ENCODE measurements at regions not wholly inside any gene's neighbourhood (a gene's known extent, or its start where the extent isn't known, plus 50 kb on each side); places are given as distances from the start of the nearest gene placed in this dataset.
A peak's percentile ranks its signal among the peaks of the same experiment; 100 is the strongest.

DNA sequence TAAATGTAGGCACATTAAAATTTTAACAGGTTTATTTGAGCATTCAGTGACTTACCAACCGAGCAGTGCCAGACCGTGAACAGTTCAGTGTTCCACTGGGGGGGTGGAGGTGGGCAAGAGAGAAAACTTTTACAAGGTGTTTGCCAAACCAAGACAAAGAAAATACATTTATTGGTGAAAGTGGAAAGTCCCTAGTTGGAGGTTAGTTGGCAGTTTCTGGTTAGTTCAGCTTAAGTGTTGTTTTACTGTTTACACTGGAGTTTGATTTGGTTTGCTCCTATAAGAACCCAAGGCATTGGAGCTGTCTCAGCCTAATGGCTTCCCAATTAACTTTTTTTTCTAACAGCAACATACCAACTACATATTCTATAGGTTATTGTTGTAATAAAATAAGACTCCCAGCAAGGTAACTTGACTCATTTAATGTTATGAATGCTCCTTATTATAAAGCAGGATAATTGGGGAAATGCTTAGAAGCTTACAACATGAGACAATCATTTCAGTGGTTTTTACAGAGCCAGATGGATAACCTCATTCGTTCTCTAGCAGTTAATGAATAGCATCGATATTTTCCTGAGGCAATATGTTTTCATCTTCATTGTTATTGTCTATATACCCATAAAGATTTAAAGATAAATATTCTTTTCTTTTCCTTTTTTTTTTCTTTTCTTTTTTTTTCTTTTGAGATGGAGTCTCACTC, 115.8 kb downstream of the ETNK1 start:
- H3K4me3 ChIP-seq (ENCODE audit: low read depth, low read length) = no peak overlapping the region
- DNase-seq (ENCODE audit: low read depth, low spot score) = peak; percentile 5
- in situ Hi-C loops (cut with HindIII; ENCODE audit: low sequenced_read_pairs) = no loop called here
- no peak for TF ChIP-seq CTCF (IDR thresholded peaks at IDR 0.05; ENCODE audit: low read depth, low read length)

- in situ Hi-C loops (cut with HindIII; ENCODE audit: low sequenced_read_pairs) = no loop called here
- no peak for TF ChIP-seq CTCF (IDR thresholded peaks at IDR 0.05; ENCODE audit: low read depth, low read length)
Measured at GRCh38 chr12:22743700-22744099, 118.7 kb downstream of the ETNK1 start.

DNA sequence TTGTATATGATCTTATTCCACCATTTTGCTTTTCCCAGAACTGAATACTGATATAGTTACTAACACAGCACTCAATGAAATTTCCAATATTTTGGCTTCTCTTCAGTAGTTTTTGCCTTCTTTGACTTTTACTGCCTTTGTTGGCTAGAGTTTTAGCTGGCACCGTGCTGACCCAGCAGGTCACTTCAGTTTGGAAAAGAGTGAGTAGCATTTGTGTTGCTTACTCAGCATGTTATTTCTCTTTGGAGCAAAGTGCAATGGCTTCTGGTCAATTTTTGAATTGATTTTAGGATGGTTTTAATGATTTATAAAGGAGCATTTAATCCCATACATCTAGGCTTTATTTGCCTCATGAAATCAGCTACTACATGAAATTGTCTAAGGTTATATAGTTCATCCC, 119.2 kb downstream of the ETNK1 start:
- in situ Hi-C loops (cut with HindIII; ENCODE audit: low sequenced_read_pairs) = no loop called here
- no peak for TF ChIP-seq CTCF (IDR thresholded peaks at IDR 0.05; ENCODE audit: low read depth, low read length)

More at GRCh38 chr12:22743700-22744099, 118.7 kb downstream of the ETNK1 start:
- no peak overlapping the region for H3K4me3 ChIP-seq (ENCODE audit: low read depth, low read length)
- no peak for DNase-seq (ENCODE audit: low read depth, low spot score)

DNA sequence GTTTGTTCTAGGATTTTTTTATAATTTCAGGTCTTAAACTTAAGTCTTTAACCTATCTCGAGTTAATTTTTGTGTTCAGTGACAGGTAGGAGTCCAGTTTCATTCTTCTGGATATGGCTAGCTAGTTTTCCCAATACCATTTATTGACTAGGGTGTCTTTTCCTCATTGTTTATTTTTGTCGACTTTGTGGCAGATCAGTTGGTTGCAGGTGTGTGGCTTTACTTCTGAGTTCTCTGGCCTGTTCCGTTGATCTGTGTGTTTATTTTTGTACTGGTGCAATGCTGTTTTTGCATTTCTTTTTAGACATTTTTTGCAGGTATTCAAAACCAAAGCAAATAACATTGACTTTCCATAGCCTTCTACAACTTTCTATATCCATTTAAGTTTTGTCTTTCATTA, 121.7 kb downstream of the ETNK1 start:
- no peak for DNase-seq (ENCODE audit: low read depth, low spot score)
- in situ Hi-C loops (cut with HindIII; ENCODE audit: low sequenced_read_pairs) = no loop called here
- no peak overlapping the region for H3K4me3 ChIP-seq (ENCODE audit: low read depth, low read length)
- no peak for TF ChIP-seq CTCF (IDR thresholded peaks at IDR 0.05; ENCODE audit: low read depth, low read length)

More for the DNA sequence above, 119.2 kb downstream of the ETNK1 start:
- DNase-seq (ENCODE audit: low read depth, low spot score) = no peak
- H3K4me3 ChIP-seq (ENCODE audit: low read depth, low read length) = no peak overlapping the region

DNA sequence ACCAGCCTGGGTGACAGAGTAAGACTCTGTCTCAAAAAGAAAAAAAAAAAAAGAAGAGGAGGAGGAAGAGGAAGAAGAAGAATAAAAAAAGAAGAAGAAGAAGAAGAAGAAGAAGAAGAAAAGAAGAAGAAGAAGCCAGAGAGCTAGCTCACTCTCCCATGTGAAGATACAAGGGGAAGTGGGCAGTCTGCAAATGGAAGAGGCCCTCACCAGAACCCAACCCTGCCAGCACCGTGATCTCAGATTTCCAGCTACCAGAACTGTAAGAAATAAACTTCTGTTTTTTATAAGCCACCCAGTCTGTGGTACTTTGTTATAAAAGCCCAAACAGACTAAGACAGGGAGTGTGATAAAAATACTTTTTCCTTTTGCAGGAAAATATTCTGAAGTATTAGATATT, 130.7 kb downstream of the ETNK1 start:
- in situ Hi-C loops (cut with HindIII; ENCODE audit: low sequenced_read_pairs) = no loop called here
- H3K4me3 ChIP-seq (ENCODE audit: low read depth, low read length) = no peak overlapping the region
- TF ChIP-seq CTCF (IDR thresholded peaks at IDR 0.05; ENCODE audit: low read depth, low read length) = no peak
- DNase-seq (ENCODE audit: low read depth, low spot score) = no peak

DNA sequence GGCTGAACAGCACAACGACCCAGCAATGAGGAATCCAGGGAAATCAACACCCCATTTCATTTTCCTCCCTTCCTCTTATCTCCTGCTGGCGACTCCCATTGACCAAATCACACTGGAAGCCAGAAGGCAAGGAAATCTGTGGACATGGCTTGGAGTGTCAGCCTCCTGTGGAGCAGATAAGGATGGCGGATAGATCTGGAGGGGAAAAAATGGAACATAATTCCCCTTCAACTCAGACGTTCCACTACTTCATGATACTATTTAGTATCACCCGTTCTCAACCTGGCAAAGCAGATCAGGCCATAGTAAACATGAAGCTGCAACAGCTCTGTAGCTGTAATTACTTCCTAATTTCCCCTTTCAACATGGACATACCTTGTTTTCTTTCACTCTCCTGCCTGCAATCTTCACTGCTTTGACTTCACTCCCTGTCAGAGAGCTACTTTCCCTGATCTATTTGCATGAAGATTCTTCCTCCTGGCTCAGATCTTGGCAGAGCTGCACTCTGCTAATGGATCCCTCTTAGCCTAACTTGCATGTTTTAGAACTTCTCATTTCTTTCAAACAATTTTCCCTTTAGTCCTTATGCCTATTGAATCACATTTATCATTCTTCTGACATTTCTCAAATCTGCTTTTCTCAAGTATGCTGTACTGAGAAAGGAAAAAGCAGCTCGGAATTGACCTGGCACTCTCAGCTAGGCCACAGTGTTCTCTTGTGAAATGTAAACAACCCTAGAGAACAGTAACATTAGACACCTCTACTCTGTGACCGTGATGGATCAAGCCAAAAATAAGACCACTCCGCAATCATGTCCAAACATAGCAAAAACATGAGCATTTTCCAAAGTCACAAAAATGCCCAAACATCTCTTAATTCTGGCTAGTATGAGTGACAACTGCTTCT, 135.1 kb downstream of the ETNK1 start:
- no peak overlapping the region for H3K4me3 ChIP-seq (ENCODE audit: low read depth, low read length)
- TF ChIP-seq CTCF (IDR thresholded peaks at IDR 0.05; ENCODE audit: low read depth, low read length) = no peak
- no peak for DNase-seq (ENCODE audit: low read depth, low spot score)
- in situ Hi-C loops (cut with HindIII; ENCODE audit: low sequenced_read_pairs) = no loop called here
